CD8-positive, alpha-beta memory T cell (primary cell): ENCODE measurements at regions not wholly inside any gene's neighbourhood (a gene's known extent, or its start where the extent isn't known, plus 50 kb on each side); places are given as distances from the start of the nearest gene placed in this dataset.

Experiments used
- CTCF ChIA-PET: fragments of 350-600 bp; sonication (Branson Sonifier 250); formaldehyde crosslinking; loops from one replicate; lab custom pipeline; 2021; ENCODE audit warnings: antibody characterized with exemption; lab: Charles Lee
- POLR2A ChIA-PET: fragments of 350-600 bp; sonication (Branson Sonifier 250); formaldehyde crosslinking; loops from one replicate; lab custom pipeline; 2021; ENCODE audit warnings: antibody characterized with exemption; lab: Charles Lee
- DNase-seq, 5 donors: peaks; one replicate each; pipeline versions ENCODE4 v3.0.0 to v3.0.0-alpha.2; 2020 to 2022; ENCODE audit warnings: mixed read lengths in 1 of 5
- H3K27ac ChIP-seq: one replicate; pipeline ENCODE4 v1.7.0; 2013; ENCODE audit warnings: low read depth, mild to moderate bottlenecking, low read length, moderate library complexity
- H3K27me3 ChIP-seq: 2 replicates; pipeline ENCODE4 v1.7.0; 2013; ENCODE audit warnings: low read length, mild to moderate bottlenecking; ENCODE audit not compliant: insufficient read depth, poor library complexity, severe bottlenecking
- H3K36me3 ChIP-seq: 2 replicates; pipeline ENCODE4 v1.7.0; 2013; ENCODE audit warnings: mild to moderate bottlenecking, low read length, moderate library complexity; ENCODE audit not compliant: insufficient read depth
- H3K4me1 ChIP-seq: 2 replicates; pipeline ENCODE4 v1.7.0; 2013; ENCODE audit warnings: mild to moderate bottlenecking, low read length, moderate library complexity; ENCODE audit not compliant: insufficient read depth
- H3K4me3 ChIP-seq: 2 replicates; pipeline ENCODE4 v1.7.0; 2013; ENCODE audit warnings: mild to moderate bottlenecking, low read length
- H3K9me3 ChIP-seq: 2 replicates; pipeline ENCODE4 v1.7.0; 2013; ENCODE audit warnings: mild to moderate bottlenecking, low read length
- H3K27ac Mint-ChIP-seq, 8 donors: one replicate each; pipeline ENCODE4 v1.8.0; 2020 to 2021; ENCODE audit warnings: mixed read lengths in 8 of 8, mild to moderate bottlenecking in 6 of 8, inconsistent platforms in 3 of 8, moderate library complexity in 3 of 8
- H3K27me3 Mint-ChIP-seq, 2 donors: one replicate each; pipeline ENCODE4 v1.8.0; 2020 to 2021; ENCODE audit warnings: mixed read lengths in 2 of 2, mild to moderate bottlenecking in 1 of 2, moderate library complexity in 1 of 2
- H3K36me3 Mint-ChIP-seq, 3 donors: one replicate each; pipeline ENCODE4 v1.8.0; 2020 to 2021; ENCODE audit warnings: mixed read lengths in 3 of 3, inconsistent platforms in 1 of 3, mild to moderate bottlenecking in 1 of 3
- H3K4me1 Mint-ChIP-seq, 3 donors: one replicate each; pipeline ENCODE4 v1.8.0; 2020 to 2021; ENCODE audit warnings: mixed read lengths in 3 of 3, inconsistent platforms in 1 of 3, mild to moderate bottlenecking in 1 of 3
- H3K4me3 Mint-ChIP-seq, 7 donors: one replicate each; pipeline ENCODE4 v1.8.0; 2020 to 2021; ENCODE audit warnings: mixed read lengths in 7 of 7, mild to moderate bottlenecking in 6 of 7, moderate library complexity in 4 of 7, inconsistent platforms in 2 of 7
- H3K9me3 Mint-ChIP-seq, 5 donors: one replicate each; pipeline ENCODE4 v1.8.0; 2020 to 2022; ENCODE audit warnings: mixed read lengths in 5 of 5, mild to moderate bottlenecking in 3 of 5, moderate library complexity in 2 of 5, inconsistent platforms in 1 of 5

GRCh38 chr6:159487636-159488035 lies 205.4 kb downstream of the SOD2 start:
- Mint-ChIP-seq H3K9me3 (peaks cover 0 to 6% (median 1%) of the 10 kb centered on the region in 5 donors), H3K4me3 (no peak overlapping the region), H3K27ac (no peak overlapping the region), H3K4me1 (no peaks in the 10 kb centered on the region), H3K36me3 (peaks cover 0 to 4% (median 0%) of the 10 kb centered on the region in 3 donors), H3K27me3 (peaks cover 10 to 22% of the 10 kb centered on the region in 2 donors)
- no peak for DNase-seq
- Histone ChIP-seq H3K36me3 (no peaks in the 10 kb centered on the region), H3K27ac (no peak overlapping the region), H3K4me3 (no peak overlapping the region), H3K27me3 (no peaks in the 10 kb centered on the region), H3K4me1 (no peaks in the 10 kb centered on the region), H3K9me3 (no peaks in the 10 kb centered on the region)
- CTCF ChIA-PET, result no interaction called here
- POLR2A ChIA-PET, result no interaction called here

GRCh38 chr6:159483259-159483658 lies 209.8 kb downstream of the SOD2 start:
- Mint-ChIP-seq H3K27me3 (peaks cover 15 to 40% of the 10 kb centered on the region in 2 donors), H3K4me1 (no peaks in the 10 kb centered on the region), H3K36me3 (peaks cover 0 to 4% (median 0%) of the 10 kb centered on the region in 3 donors), H3K9me3 (peaks cover 0 to 5% (median 0%) of the 10 kb centered on the region in 5 donors), H3K4me3 (no peak overlapping the region), H3K27ac (no peak overlapping the region)
- H3K27ac ChIP-seq, result no peak overlapping the region
- H3K4me1 ChIP-seq, result no peaks in the 10 kb centered on the region
- H3K27me3 ChIP-seq, result no peaks in the 10 kb centered on the region
- no peaks in the 10 kb centered on the region for H3K36me3 ChIP-seq
- ChIA-PET POLR2A (no interaction called here), CTCF (no interaction called here)
- H3K9me3 ChIP-seq, result no peaks in the 10 kb centered on the region
- no peak overlapping the region for H3K4me3 ChIP-seq
- DNase-seq, result no peak

- H3K27me3 Mint-ChIP-seq, result peaks cover 19 to 40% of the 10 kb centered on the region in 2 donors
- no peaks in the 10 kb centered on the region for H3K4me1 Mint-ChIP-seq
- no peak overlapping the region for H3K4me3 Mint-ChIP-seq
- Histone ChIP-seq H3K4me1 (no peaks in the 10 kb centered on the region), H3K4me3 (no peak overlapping the region), H3K27ac (no peak overlapping the region), H3K27me3 (no peaks in the 10 kb centered on the region), H3K9me3 (no peaks in the 10 kb centered on the region), H3K36me3 (no peaks in the 10 kb centered on the region)
- peaks cover 0 to 4% (median 0%) of the 10 kb centered on the region in 3 donors for H3K36me3 Mint-ChIP-seq
- ChIA-PET POLR2A (no interaction called here), CTCF (no interaction called here)
- no peak for DNase-seq
- H3K27ac Mint-ChIP-seq, result no peak overlapping the region
- H3K9me3 Mint-ChIP-seq, result peaks cover 0 to 5% (median 0%) of the 10 kb centered on the region in 5 donors
Observed at GRCh38 chr6:159481897-159482296, 211.1 kb downstream of the SOD2 start.

GRCh38 chr6:159480471-159480870 lies 212.6 kb downstream of the SOD2 start:
- no peaks in the 10 kb centered on the region for H3K27me3 ChIP-seq
- Mint-ChIP-seq H3K9me3 (peaks cover 0 to 7% (median 0%) of the 10 kb centered on the region in 5 donors), H3K27me3 (peaks cover 19 to 40% of the 10 kb centered on the region in 2 donors), H3K4me3 (no peak overlapping the region), H3K36me3 (peaks cover 0 to 4% (median 0%) of the 10 kb centered on the region in 3 donors), H3K27ac (no peak overlapping the region), H3K4me1 (no peaks in the 10 kb centered on the region)
- no peaks in the 10 kb centered on the region for H3K4me1 ChIP-seq
- no peaks in the 10 kb centered on the region for H3K9me3 ChIP-seq
- no peak for DNase-seq
- no peaks in the 10 kb centered on the region for H3K36me3 ChIP-seq
- POLR2A ChIA-PET, result no interaction called here
- no peak overlapping the region for H3K4me3 ChIP-seq
- no peak overlapping the region for H3K27ac ChIP-seq
- CTCF ChIA-PET, result no interaction called here

GRCh38 chr6:159479146-159479545 lies 213.9 kb downstream of the SOD2 start:
- DNase-seq, result no peak
- no peaks in the 10 kb centered on the region for H3K9me3 ChIP-seq
- CTCF ChIA-PET, result no interaction called here
- POLR2A ChIA-PET, result no interaction called here
- H3K4me3 ChIP-seq, result no peak overlapping the region
- no peaks in the 10 kb centered on the region for H3K4me1 ChIP-seq
- no peaks in the 10 kb centered on the region for H3K36me3 ChIP-seq
- H3K4me1 Mint-ChIP-seq, result no peaks in the 10 kb centered on the region
- H3K27me3 ChIP-seq, result no peaks in the 10 kb centered on the region
- no peak overlapping the region for H3K4me3 Mint-ChIP-seq
- no peak overlapping the region for H3K27ac Mint-ChIP-seq
- peaks cover 0 to 7% (median 0%) of the 10 kb centered on the region in 5 donors for H3K9me3 Mint-ChIP-seq
- H3K36me3 Mint-ChIP-seq, result peaks cover 0 to 4% (median 0%) of the 10 kb centered on the region in 3 donors
- peaks cover 15 to 32% of the 10 kb centered on the region in 2 donors for H3K27me3 Mint-ChIP-seq
- no peak overlapping the region for H3K27ac ChIP-seq

GRCh38 chr6:159473475-159474263 lies 219.4 kb downstream of the SOD2 start:
- no peaks in the 10 kb centered on the region for H3K9me3 ChIP-seq
- ChIA-PET POLR2A (no interaction called here), CTCF (no interaction called here)
- no peaks in the 10 kb centered on the region for H3K36me3 ChIP-seq
- H3K36me3 Mint-ChIP-seq, result no peaks in the 10 kb centered on the region
- peaks cover 0 to 2% (median 0%) of the 10 kb centered on the region in 5 donors for H3K9me3 Mint-ChIP-seq
- H3K4me3 ChIP-seq, result no peak overlapping the region
- no peaks in the 10 kb centered on the region for H3K27me3 ChIP-seq
- DNase-seq, result no peak
- H3K27ac Mint-ChIP-seq, result no peak overlapping the region
- no peaks in the 10 kb centered on the region for H3K4me1 ChIP-seq
- no peaks in the 10 kb centered on the region for H3K4me1 Mint-ChIP-seq
- H3K4me3 Mint-ChIP-seq, result no peak overlapping the region
- H3K27me3 Mint-ChIP-seq, result peaks cover 6 to 12% of the 10 kb centered on the region in 2 donors
- no peak overlapping the region for H3K27ac ChIP-seq

- Mint-ChIP-seq H3K36me3 (no peaks in the 10 kb centered on the region), H3K27me3 (peaks cover 6 to 26% of the 10 kb centered on the region in 2 donors)
- CTCF ChIA-PET, result no interaction called here
Observed at GRCh38 chr6:159470397-159470796, 222.6 kb downstream of the SOD2 start.

GRCh38 chr6:159469443-159469842 lies 223.6 kb downstream of the SOD2 start:
- CTCF ChIA-PET, result no interaction called here
- no peak overlapping the region for H3K4me3 Mint-ChIP-seq
- Histone ChIP-seq H3K27me3 (no peaks in the 10 kb centered on the region), H3K4me3 (no peak overlapping the region), H3K36me3 (no peaks in the 10 kb centered on the region), H3K27ac (no peak overlapping the region), H3K4me1 (no peaks in the 10 kb centered on the region), H3K9me3 (no peaks in the 10 kb centered on the region)
- DNase-seq, result no peak
- H3K27me3 Mint-ChIP-seq, result peaks cover 9 to 30% of the 10 kb centered on the region in 2 donors
- H3K9me3 Mint-ChIP-seq, result no peaks in the 10 kb centered on the region
- POLR2A ChIA-PET, result no interaction called here
- no peaks in the 10 kb centered on the region for H3K36me3 Mint-ChIP-seq
- peaks cover 0 to 5% (median 1%) of the 10 kb centered on the region in 3 donors for H3K4me1 Mint-ChIP-seq
- H3K27ac Mint-ChIP-seq, result no peak overlapping the region

More at GRCh38 chr6:159470397-159470796, 222.6 kb downstream of the SOD2 start:
- Mint-ChIP-seq H3K4me1 (peaks cover 0 to 5% (median 1%) of the 10 kb centered on the region in 3 donors), H3K27ac (no peak overlapping the region), H3K9me3 (no peaks in the 10 kb centered on the region), H3K4me3 (no peak overlapping the region)
- no peak for DNase-seq
- no peaks in the 10 kb centered on the region for H3K27me3 ChIP-seq
- POLR2A ChIA-PET, result no interaction called here
- H3K36me3 ChIP-seq, result no peaks in the 10 kb centered on the region
- no peak overlapping the region for H3K27ac ChIP-seq
- H3K4me3 ChIP-seq, result no peak overlapping the region
- no peaks in the 10 kb centered on the region for H3K9me3 ChIP-seq
- no peaks in the 10 kb centered on the region for H3K4me1 ChIP-seq
